Esophagus squamous epithelium (tissue), 4 donors: ENCODE measurements at regions not wholly inside any gene's neighbourhood (a gene's known extent, or its start where the extent isn't known, plus 50 kb on each side); places are given as distances from the start of the nearest gene placed in this dataset.

Source experiments
- CTCF ChIP-seq, 6 experiments: fragments of 450-650 bp in 4 of 6; fragments of 200-600 bp in 2 of 6; sonication (generic) in 2 of 6; IDR thresholded peaks; one replicate each; pipeline ENCODE4 v1.5.1; 2016 to 2019; ENCODE audit warnings: antibody characterized with exemption in 6 of 6, mild to moderate bottlenecking in 4 of 6, moderate library complexity in 4 of 6
- POLR2A ChIP-seq, 4 donors: fragments of 450-650 bp; IDR thresholded peaks; one replicate each; pipeline ENCODE4 v1.6.1; 2017; ENCODE audit warnings: antibody characterized with exemption in 4 of 4, mild to moderate bottlenecking in 4 of 4, moderate library complexity in 3 of 4

- TF ChIP-seq CTCF (IDR thresholded peaks at IDR 0.05) (no peak), POLR2A (IDR thresholded peaks at IDR 0.05) (no peak)
Measured at GRCh38 chr21:17257784-17258183, 255.1 kb upstream of the CXADR start.
